Nucleus accumbens (tissue), 56 donors: ENCODE measurements at regions not wholly inside any gene's neighbourhood (a gene's known extent, or its start where the extent isn't known, plus 50 kb on each side); places are given as distances from the start of the nearest gene placed in this dataset.
"Not testable (repeated sequence)": the region's sequence is repeated elsewhere in the genome, so short reads cannot be mapped to it uniquely, and the experiment has no call there.

Experiments
- DNase-seq, 56 donors: peaks; one replicate each; lab custom pipeline; 2025; lab: John Stamatoyannopoulos, UW

DNA sequence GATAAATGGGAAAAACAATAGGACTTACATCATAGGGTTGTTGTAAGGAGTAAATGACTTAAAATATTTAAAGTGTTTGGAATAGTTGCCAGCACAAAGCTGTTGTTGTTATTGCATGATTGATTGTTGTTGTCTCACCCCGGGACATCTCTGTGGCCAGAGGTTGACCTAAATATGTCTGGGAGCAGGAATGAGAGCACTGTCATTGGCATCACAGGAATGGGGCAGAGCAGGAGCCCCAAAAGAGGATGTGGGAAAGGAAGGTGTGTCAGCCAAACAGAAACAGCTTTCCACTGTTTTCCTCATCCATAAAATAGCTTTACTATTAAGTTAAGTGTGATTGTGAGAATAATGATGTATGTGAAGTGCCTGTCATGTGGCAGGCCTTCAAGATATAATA, 121.6 kb downstream of the TMEM168 start:
- DNase-seq = no peak

DNA sequence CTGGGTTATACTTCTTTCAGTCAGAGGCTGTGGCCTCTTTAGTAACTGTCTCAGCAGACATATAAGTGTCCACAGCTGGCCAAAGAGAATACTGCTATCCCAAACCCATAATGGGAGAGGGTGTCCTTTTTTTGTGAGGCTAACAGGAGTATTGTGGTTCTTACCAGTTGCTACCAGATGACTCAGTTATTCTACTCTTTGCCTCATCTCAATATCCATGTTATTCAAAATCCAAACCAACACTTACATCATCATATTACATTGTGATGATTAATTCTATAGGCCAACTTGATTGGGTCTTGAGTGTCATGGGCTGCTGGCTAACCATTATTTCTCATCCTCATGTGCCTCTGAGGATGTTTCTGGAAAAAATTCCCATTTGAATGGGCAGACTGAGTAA, 120.9 kb downstream of the TMEM168 start:
- no peak for DNase-seq

DNA sequence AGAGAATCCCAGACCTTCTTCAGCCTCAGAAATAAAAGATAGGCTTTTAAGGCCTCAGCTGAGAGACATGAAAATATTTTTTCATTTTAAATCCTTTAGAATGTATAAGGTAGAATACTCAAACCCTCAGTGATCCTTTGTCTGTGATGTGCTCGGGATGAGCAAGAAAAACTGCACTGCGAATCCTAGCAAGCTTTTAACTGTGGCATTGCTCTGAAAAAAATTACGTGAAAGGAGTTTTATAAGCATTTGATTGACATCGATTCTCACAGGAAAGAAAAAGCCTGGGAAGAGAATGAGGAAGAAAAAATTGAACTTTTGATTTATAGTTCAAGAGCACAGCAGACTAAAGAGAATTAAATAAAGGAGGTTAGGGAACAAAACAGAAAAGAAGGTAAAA, 120.0 kb downstream of the TMEM168 start:
- no peak for DNase-seq

DNA sequence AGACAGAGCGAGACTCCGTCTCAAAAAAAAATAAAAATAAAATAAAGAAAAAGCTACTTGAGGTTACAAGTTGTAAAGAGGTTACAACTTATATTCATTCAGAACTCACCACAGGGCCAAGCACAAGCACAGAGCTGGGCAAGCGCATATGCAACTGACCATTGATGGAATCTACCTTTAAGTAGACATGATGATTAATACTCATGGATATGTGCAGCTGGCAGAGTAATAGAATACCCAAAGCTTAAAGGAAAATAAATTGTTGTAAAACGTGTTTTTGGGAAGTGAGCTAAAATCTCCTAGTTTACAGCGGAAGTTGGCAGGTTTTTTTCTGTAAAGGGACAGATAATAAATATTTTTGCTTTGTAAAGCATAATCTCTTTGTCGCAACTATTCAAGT, 111.6 kb downstream of the TMEM168 start:
- DNase-seq = no peak

DNA sequence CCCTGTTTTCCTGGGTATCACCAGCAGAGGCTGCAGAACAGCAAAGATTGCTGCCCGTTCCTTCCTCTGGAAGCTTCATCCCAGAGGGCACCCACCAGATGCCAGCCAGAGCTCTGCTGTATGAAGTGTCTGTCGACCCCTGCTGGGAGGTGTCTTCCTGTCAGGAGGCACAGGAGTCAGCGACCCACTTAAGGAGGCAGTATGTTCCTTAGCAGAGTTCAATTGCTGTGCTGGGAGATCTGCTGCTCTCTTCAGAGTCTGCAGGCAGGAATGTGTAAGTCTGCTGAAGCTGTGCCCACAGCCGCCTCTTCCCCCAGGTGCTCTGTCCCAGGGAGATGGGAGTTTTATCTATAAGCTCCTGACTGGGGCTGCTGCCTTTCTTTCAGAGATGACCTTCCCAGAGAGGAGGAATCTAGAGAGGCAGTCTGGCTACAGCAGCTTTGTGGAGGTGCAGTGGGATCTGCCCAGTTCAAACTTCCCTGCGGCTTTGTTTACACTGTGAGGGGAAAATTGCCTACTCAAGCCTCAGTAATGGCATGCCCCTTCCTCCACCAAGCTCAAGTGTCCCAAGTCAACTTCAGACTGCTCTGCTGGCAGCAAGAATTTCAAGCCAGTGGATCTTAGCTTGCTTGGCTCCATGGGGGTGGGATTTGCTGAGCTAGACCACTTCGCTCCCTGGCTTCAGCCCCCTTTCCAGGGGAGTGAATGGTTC, 100.6 kb downstream of the TMEM168 start:
- DNase-seq = not testable (repeated sequence)

DNA sequence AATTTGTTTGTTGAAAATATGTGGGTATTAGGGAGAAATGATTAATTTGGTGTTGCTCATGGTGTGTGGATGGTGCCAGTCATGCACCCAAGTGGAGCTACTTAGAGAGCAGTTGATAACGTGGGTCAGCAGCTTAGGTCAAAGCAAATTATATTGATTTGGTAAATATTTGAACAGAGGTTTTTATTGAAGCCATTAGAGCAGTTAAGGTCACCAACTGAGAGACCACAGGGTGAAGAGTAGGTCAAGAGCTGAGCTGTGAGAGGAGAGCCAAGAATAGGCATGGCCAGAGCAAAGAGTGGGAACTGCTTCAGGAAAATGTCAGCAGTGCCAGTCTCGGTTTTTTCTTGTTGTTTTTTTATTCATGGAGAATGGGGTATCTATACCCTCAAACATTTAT, 97.9 kb downstream of the TMEM168 start:
- no peak for DNase-seq

DNA sequence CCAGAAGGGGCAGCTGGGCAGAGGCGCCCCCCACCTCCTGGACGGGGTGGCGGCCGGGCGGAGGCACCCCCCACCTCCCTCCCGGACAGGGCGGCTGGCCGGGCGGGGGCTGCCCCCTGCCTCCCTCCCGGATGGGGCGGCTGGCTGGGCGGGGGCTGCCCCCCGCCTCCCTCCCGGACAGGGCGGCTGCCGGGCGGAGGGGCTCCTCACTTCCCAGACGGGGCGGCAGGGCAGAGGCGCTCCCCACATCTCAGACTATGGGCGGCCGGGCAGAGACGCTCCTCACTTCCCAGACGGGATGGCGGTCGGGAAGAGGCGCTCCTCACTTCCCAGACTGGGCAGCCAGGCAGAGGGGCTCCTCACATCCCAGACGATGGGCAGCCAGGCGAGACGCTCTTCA, 93.0 kb downstream of the TMEM168 start:
- DNase-seq = not testable (repeated sequence)

DNA sequence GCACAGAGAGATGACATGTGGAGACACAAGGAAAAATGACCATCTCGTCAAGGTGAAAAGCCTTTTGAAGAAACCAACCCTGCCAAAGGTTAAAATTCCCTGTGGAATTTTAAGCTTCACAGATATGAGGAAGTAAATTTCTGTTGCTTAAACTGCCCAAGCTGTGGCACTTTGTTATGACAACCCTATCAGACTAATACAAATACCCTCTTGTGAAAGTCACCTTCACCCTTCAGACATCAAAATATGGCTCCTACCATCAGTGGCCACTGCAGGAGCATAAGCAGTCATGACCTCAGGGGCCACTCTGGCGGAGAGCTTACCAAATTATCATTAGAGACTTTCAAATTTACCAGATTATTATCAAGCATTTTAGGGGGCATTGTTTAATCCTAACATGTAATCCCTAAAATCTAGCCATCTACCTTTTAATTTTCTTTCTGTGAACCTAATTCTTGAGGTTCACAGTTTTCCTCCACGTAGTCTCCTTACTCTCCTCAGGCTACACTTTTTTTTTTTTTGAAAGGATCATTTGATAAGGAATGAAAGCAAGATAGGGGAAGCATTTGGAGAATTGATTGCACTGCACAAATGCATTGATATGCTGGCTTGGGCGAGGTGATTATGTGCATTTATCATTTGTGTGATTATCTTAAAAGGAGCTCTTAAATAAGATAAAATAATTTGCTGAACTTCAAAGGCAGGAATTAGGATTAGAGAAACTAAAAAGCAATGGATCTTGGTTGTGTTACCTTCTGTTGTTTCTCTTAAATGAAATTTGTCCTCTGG, 90.3 kb downstream of the TMEM168 start:
- no peak for DNase-seq

DNA sequence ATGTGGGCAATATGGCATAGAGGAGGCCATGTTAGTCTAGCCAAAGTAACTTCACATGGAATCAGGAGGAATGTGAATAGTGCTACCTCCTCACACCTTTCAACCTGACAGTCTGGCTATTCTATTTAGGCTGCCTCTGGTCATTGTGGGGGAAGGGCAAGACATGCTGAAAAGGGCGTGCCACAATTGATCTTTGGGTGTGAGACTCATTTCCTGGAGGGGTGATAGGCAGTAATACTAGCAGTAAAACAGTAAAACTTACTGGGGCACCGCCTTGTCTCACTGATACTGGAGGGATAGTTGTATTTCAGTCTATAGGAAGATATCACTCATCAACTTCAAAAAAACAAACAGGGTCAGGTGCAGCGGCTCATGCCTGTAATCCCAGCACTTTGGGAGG, 88.7 kb downstream of the TMEM168 start:
- no peak for DNase-seq

DNA sequence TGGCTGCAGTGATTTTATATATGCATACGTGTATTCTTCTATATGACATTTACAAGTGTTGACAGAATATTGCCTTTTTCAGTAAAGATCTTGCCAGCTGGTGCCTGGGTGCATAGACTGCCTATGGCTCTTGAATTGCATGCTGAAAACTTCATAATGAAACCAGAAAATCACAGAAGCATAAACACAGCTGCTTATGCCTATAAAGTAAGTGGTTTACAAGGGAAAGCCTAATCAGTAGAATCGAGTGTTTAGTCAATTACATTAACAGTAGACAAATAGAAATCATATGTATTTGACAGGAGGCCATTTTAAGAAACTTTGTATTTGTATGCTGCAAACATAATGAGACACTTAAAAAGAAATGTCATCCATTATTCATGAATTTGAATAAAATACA, 82.5 kb downstream of the TMEM168 start:
- no peak for DNase-seq

DNA sequence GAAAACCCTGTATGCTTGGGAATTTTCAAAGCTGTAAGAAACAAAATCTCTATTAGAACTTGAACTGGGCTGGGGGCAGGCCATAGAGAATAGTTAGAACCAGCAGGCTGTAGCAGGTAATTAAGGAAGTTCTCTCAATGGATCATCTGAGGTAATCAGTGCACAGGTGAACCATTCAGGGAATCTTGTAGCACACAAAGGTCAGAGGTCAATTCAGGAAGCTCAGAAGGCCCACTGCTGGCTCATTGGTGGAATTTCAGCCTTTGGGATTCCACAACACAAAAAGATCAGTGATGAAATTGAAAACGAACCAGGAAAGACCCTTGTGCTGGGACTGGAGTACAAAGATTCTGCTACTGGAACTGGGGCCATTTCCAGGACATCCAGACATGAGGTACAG, 82.0 kb downstream of the TMEM168 start:
- DNase-seq = no peak
